HG03457 (cell line): ENCODE measurements at regions not wholly inside any gene's neighbourhood (a gene's known extent, or its start where the extent isn't known, plus 50 kb on each side); places are given as distances from the start of the nearest gene placed in this dataset.

ENCODE experiments used
- ATAC-seq: cut with Tn5 transposase; IDR thresholded peaks from one replicate; pipeline ENCODE4 v1.9.1; 2021; ENCODE audit warnings: moderate number of reproducible peaks; ENCODE audit not compliant: unreplicated experiment

GRCh38 chr11:15577519-15577918 lies 462.8 kb downstream of the INSC start:
- no peak for ATAC-seq

GRCh38 chr11:15579287-15580001 lies 464.7 kb downstream of the INSC start:
- ATAC-seq: no peak

GRCh38 chr11:15580056-15580774 lies 465.5 kb downstream of the INSC start:
- no peak for ATAC-seq

- ATAC-seq: no peak
These were observed 466.0 kb downstream of the INSC start for GRCh38 chr11:15580775-15581095.

GRCh38 chr11:15584158-15584557 lies 469.4 kb downstream of the INSC start:
- no peak for ATAC-seq

- ATAC-seq: no peak
These were observed 471.0 kb downstream of the INSC start for GRCh38 chr11:15585602-15586331.

GRCh38 chr11:15586741-15587473 lies 472.2 kb downstream of the INSC start:
- no peak for ATAC-seq

GRCh38 chr11:15589070-15589626 lies 474.4 kb downstream of the INSC start:
- no peak for ATAC-seq

GRCh38 chr11:15590132-15590531 lies 475.4 kb downstream of the INSC start:
- no peak for ATAC-seq

GRCh38 chr11:15591112-15591537 lies 476.4 kb downstream of the INSC start:
- no peak for ATAC-seq

- ATAC-seq: no peak
These were observed 479.9 kb downstream of the INSC start for GRCh38 chr11:15594607-15595006.

- no peak for ATAC-seq
These were observed 484.7 kb downstream of the INSC start for GRCh38 chr11:15599376-15599775.

- no peak for ATAC-seq
These were observed 487.3 kb downstream of the INSC start for GRCh38 chr11:15602047-15602446.

- ATAC-seq: no peak
These were observed 488.3 kb downstream of the INSC start for GRCh38 chr11:15602785-15603567.

- no peak for ATAC-seq
These were observed 490.4 kb downstream of the INSC start for GRCh38 chr11:15605094-15605493.

- ATAC-seq: no peak
These were observed 492.8 kb downstream of the INSC start for GRCh38 chr11:15607361-15608036.

- no peak for ATAC-seq
These were observed 494.7 kb downstream of the INSC start for GRCh38 chr11:15609445-15609844.

GRCh38 chr11:15610881-15611280 lies 496.2 kb downstream of the INSC start:
- no peak for ATAC-seq

GRCh38 chr11:15613251-15613650 lies 498.5 kb downstream of the INSC start:
- ATAC-seq: no peak

GRCh38 chr11:15613789-15614188 lies 499.1 kb downstream of the INSC start:
- ATAC-seq: no peak
